ENCODE measurements at regions not wholly inside any gene's neighbourhood (a gene's known extent, or its start where the extent isn't known, plus 50 kb on each side); places are given as distances from the start of the nearest gene placed in this dataset.

- TF ChIP-seq, protein P1, sequence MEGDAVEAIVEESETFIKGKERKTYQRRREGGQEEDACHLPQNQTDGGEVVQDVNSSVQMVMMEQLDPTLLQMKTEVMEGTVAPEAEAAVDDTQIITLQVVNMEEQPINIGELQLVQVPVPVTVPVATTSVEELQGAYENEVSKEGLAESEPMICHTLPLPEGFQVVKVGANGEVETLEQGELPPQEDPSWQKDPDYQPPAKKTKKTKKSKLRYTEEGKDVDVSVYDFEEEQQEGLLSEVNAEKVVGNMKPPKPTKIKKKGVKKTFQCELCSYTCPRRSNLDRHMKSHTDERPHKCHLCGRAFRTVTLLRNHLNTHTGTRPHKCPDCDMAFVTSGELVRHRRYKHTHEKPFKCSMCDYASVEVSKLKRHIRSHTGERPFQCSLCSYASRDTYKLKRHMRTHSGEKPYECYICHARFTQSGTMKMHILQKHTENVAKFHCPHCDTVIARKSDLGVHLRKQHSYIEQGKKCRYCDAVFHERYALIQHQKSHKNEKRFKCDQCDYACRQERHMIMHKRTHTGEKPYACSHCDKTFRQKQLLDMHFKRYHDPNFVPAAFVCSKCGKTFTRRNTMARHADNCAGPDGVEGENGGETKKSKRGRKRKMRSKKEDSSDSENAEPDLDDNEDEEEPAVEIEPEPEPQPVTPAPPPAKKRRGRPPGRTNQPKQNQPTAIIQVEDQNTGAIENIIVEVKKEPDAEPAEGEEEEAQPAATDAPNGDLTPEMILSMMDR (optimal IDR thresholded peaks at IDR 0.05 in 1 of 3, IDR thresholded peaks at IDR 0.05 in 1 of 3, conservative IDR thresholded peaks at IDR 0.05 in 1 of 3; ENCODE audit: extremely low read depth in 1 of 3, insufficient read depth in 2 of 3, low read length in 3 of 3) = no peak
- no peak for TF ChIP-seq EZH2 (IDR thresholded peaks at IDR 0.05; ENCODE audit: low read length)
Measured at GRCh38 chr3:78343221-78343620, 1303.3 kb downstream of the ROBO2 start.

Data from keratinocyte (primary cell).